HG02852 (cell line): ENCODE measurements at regions not wholly inside any gene's neighbourhood (a gene's known extent, or its start where the extent isn't known, plus 50 kb on each side); places are given as distances from the start of the nearest gene placed in this dataset.
"Not testable (repeated sequence)": the region's sequence is repeated elsewhere in the genome, so short reads cannot be mapped to it uniquely, and the experiment has no call there.

Experiments
- ATAC-seq: cut with Tn5 transposase; IDR thresholded peaks from one replicate; pipeline ENCODE4 v1.9.1; 2021; ENCODE audit warnings: mild to moderate bottlenecking, moderate library complexity; ENCODE audit not compliant: unreplicated experiment

DNA sequence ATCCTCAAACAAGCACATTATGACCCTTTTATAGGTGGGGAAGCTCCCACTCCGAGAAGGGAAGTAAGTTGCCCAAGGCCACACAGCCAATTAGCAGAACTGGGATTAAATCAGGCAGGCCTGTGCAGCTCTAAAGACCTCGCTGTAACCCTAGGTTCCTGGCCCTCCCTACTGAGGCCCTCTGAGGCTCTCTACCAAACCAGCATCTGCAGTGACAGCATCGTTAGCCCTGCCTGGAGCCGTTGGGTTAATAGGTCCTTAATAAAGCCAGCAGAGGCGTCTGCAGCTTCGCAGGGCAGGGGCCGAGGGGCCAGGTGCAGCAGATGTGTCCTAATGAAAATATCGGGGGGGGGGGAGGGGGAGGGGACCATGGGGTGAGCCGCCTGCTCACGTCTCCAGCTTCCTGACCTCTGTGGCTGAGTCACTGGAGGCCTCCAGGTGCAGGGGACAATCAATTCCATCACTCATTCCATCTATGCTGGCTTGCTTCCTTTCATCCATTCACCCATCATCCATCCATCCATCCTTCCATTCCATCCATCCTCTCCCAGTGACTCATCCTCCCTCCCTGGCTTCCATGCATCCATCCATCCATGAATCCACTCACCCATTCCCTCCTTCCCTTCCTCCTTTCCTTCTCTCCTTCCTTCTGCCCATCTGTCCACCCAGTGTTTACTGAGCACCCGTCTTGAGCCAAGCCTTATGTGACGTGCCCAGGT is 203.9 kb downstream of the C9orf50 start:
- ATAC-seq: no peak

DNA sequence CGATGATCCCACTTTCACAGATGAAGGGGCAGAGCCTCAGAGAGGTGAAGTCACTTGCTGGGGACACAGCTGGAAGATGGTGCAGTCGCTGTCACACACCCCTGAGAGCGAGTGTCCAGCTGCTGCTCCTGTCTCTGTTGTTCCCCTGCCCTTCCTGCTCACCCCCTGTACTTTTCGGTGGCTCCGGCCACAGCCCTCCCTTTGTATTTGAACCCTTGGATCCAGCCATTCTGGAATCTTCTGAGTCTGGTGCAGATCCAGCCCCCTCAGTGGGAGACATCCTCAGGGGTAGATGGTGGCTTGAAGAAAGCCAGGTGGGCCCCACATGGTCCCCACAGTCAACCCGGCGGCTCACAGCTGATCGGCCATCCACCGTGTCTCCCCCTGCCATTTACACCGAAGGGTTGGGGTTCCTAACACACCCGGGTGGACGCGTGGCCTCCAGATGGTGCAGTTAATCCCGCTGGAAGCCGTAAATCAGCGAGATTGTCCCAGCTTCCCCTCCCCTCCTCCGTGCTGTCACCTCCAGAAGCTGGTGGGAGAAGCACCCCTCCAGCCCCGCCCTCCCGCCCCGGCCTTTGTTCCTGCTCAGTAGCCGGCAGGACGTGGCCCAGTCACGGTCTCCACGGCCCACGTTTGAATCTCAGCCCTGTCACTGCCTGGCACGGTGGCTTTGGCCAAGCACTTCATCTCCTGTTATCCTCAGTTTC is 204.8 kb downstream of the C9orf50 start:
- no peak for ATAC-seq

DNA sequence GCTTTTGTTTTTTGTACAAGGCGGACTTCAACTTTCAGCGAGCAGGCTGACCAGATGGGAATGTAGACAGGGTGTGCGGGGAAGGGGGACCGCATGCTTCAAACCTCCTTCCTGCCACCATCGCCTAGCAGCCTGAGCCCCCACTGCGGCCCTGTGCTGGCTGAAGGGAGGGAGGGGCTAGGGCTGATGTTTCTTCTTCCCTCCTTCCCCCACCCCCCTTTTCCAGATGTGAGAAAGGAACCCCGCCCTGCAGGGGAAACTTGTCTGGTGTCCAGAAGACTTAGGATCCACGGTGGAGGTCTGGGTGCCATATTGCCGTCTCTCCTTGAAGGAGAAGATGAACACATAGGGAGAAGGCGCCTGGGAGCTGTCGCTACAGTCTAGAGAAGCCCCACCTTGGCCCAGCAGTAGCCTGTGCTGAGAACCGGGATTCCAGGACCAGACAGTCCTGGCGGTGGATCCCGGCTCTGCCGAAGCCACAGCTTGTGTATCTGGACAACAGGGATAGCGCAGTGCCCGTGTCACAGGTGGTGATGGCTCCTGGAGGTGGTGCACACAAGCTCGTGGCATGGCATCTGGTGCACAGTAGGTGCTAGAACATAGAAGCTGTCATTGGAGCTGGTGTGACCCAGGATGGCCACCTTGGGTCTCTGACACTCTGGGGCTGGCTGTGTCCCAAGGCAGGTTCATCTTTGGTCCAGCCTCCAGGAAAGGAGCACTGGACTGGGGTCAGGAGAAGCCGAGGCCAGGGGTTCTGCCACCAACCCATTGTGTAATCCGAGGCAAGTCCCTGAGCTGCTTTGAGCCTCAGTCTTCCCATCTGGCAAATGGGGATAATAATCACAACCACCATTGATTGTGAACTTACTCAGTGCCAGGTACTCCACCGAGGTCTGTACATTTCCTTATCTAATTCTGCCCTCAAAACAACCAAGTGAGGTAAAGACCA is 205.6 kb downstream of the C9orf50 start:
- ATAC-seq: no peak

GRCh38 chr9:129414377-129414992 is 206.4 kb downstream of the C9orf50 start:
- ATAC-seq: no peak

DNA sequence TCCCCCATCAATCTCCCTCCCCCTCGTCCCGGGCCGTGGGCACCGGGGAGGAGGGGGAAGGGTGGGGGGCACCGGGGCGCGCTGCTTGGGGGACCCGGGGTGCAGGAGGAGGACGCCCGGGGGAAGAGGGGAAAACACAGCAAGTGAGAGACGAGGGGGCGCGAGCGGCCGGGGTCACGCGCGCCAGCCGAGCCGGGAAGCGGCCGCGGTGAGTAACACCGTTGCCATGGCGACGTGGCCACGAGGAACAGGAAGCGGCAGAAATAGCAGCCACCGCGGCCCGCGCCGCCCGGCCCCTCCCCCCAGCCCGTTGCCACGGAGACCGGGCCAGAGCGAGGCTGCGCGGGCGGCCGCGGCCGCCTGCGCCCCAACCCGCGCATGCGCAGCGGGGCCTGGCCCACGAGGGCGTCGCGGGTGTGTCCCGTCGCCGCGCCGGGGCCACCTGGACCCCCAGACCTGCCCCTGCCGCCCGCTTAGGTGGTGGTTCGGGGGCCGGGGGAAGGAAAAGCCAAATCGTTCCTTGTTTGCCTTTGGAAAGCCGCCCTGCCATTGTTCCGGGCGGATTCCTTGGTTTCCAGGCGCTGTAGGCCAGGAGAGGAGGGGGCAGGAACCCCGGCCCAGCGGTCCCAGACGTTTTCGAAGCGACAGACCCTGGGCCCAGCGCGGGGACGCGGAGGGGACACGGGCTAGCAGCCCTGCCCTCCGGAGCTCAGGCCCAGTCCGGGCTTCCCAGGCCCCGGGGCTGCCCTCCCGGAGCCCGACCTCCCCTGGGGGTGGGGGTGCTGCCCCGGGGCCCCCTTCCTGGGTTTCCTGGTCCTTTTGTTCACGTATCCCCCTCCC is 207.1 kb downstream of the C9orf50 start:
- peak; percentile 88 for ATAC-seq

- peak; percentile 22 for ATAC-seq
Observed at GRCh38 chr9:129412814-129413536, 207.9 kb downstream of the C9orf50 start.

DNA sequence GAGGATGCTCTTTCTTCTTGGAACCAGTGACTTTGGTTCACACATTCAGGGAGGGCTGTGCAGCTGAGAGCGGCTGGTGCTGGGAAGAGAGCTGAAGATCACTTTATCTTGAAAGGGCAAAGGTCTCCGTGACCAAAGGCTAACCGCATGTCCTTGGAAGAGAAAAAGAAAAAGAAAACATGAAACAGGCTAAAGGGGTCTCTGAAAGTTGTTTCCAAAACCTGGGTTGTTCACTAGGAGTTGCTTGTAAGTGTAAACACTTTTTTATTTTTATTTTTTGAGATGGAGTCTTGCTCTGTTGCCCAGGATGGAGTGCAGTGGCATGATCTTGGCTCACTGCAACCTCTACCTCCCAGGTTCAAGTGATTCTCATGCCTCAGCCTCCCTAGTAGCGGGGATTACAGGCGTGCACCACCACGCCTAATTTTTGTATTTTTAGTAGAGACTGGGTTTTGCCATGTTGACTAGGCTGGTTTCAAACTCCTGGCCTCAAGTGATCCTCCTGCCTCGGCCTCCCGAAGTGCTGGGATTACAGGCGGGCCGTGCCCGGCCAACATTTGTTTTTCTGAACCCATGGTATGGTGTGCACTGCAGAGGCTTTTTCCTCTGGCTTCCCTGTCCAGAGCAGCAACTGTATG is 208.6 kb downstream of the C9orf50 start:
- not testable (repeated sequence) for ATAC-seq

GRCh38 chr9:129411501-129412175 is 209.3 kb downstream of the C9orf50 start:
- ATAC-seq: no peak

GRCh38 chr9:129410226-129410625 is 210.7 kb downstream of the C9orf50 start:
- no peak for ATAC-seq

- ATAC-seq: no peak
Observed at GRCh38 chr9:129408535-129409215, 212.2 kb downstream of the C9orf50 start.

GRCh38 chr9:129407905-129408452 is 212.9 kb downstream of the C9orf50 start:
- ATAC-seq: no peak

DNA sequence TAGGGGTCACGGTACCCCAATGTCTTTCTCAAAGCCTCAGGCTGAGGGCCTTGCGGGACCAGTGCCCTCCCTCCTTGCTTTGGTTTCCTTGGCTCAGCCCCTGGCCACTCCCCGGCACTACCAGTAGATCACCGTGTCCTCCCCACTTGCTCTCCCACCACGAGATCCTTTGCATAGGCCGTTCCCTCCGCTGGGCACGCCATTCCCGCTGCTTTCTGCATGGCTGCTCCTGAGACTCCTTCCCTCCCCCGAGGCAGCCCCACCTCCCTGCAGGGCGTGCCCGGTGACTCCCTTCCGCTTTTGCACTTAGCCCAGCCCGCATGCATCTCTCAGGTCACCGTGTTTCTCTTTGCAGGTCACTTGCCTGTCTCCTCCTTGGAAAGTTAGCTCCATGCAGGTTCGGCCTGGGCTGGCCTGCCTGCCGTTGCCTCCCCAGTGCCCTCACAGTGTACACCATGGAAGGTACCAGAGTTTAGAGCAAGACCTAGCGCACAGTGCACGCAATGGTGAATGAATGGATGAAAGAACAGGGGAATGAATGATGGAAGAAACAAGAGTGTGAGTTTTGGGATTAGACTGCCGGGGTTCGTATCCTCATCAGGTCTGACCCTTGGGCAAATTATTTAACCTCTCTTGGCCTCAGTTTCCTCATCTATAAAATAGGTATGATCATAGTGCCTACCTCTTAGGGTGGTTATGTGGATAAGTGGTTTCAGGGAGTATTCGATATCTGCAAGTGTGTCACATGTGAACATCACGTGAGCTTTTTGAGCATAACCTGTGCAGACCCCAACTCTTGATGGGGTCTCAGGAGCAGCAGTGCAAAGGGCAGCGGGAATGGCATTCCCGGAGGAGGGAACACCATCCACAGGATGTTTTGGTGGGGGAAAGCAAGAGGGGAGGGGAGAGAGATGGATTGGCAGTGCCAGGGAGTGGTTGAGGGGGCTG is 214.3 kb downstream of the C9orf50 start:
- ATAC-seq: no peak

DNA sequence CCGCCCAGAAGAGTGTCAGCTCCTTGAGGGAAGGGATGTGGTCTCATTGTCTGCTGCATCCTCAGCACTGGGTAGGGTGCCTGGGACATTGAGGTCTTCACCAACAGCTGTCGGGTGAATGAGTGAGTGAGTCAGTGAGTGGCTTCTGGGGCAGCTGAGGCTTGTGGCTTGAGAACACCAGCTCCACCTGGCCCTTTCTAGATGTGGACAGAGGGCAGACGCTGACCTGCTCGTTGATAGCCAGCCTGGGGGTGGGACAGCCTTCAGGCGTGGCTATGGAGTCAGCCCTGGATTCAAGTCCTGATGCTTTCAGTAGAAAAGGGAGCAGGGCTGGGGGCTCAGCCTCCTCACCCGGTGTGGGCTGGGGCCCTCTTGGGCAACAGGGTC is 215.1 kb downstream of the C9orf50 start:
- no peak for ATAC-seq

DNA sequence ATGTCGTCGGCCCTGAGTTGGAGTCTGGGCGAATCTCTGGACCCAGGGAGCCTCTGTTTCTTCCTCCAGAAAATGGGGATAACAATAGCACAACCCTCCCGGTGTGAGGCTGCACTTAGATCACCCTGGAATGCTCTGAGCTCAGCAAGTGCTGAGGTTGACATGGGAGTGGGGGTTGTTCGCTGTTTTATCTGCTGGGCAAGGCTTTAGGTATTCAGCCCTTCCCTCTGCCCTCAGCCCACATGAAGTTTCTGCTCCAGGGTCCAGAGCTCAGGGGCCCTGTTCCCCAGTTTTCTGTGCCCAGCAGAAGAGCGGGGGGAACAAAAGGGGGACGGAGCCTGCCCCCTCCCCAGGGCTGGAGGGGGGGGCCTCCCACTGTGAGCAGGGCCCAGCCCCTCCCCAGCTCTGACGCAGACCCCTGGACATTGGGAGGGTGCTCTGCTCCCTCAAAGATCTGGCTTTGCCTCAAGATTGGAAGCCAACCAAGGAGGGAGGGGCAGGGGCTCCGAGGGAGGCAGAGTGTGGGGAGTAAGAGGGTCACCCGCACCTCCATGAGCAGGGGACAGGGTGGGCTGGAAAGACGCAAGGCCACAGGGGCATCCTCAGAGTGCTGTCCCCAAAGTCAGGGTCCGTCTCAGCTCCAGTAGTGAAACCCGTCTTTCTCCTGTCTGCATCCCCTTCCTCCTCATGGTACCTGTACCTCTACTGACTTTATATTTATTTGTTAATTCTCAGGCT is 215.6 kb downstream of the C9orf50 start:
- no peak for ATAC-seq

DNA sequence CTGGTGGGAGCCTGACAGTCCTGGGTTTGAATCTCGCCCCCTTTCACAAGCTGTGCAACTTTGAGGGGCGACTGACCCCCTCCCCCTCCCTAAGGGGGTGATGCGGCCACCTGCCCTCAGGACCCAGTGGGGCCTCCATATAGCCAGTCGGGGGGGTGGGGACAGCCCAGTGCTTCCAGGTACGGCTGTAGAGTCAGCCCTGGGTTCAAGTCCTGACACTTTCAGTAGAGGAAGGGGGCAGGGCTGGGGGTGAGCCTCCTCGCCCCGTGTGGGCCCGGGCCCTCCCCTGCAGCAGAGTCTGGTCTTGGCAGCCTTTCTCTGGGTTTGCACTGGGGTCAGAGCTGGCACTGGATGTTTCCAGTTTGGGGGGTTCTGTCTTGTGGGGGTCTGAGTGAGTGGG is 216.3 kb downstream of the C9orf50 start:
- ATAC-seq: no peak
